ENCODE measurements at regions not wholly inside any gene's neighbourhood (a gene's known extent, or its start where the extent isn't known, plus 50 kb on each side); places are given as distances from the start of the nearest gene placed in this dataset.

DNA sequence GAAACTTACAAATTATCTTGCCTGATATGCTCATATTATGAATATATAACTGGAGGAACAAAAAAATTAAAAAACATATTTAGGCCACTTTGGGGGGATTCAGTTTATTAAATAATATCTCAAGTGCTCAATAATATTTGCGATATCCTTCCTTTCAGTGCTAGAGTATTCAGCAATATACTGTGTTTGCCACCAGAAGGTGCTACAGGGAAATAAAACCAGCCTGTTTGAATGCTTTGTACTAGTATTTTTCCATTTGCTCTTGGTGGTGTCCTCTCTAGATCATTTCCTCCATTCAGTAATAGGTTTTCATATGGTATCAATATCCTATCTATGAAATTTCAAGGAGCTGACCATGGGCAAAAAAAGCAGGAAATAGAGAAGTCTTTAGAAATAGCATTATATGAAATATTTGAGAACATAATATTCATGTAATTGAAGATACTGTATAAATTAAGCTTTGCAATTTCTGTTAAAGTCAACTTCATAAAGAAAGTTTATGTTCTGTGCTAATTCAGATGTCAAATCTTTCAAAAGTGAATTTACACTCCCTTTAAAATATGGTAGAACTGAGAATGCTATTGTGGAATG is 106.2 kb upstream of the NAV3 start:
- no peak overlapping the region for H3K4me3 ChIP-seq (ENCODE audit: low read depth, low read length)
- TF ChIP-seq, protein P1, sequence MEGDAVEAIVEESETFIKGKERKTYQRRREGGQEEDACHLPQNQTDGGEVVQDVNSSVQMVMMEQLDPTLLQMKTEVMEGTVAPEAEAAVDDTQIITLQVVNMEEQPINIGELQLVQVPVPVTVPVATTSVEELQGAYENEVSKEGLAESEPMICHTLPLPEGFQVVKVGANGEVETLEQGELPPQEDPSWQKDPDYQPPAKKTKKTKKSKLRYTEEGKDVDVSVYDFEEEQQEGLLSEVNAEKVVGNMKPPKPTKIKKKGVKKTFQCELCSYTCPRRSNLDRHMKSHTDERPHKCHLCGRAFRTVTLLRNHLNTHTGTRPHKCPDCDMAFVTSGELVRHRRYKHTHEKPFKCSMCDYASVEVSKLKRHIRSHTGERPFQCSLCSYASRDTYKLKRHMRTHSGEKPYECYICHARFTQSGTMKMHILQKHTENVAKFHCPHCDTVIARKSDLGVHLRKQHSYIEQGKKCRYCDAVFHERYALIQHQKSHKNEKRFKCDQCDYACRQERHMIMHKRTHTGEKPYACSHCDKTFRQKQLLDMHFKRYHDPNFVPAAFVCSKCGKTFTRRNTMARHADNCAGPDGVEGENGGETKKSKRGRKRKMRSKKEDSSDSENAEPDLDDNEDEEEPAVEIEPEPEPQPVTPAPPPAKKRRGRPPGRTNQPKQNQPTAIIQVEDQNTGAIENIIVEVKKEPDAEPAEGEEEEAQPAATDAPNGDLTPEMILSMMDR (IDR thresholded peaks at IDR 0.05; ENCODE audit: low read depth, low read length), result peak; percentile 40; the same call in 1 of the 2 replicates

GRCh38 chr12:77723308-77723707 is 107.4 kb upstream of the NAV3 start:
- no peak overlapping the region for H3K4me3 ChIP-seq (ENCODE audit: low read depth, low read length)
- TF ChIP-seq, protein P1 (IDR thresholded peaks at IDR 0.05; ENCODE audit: low read depth, low read length), result no peak

GRCh38 chr12:77722536-77722935 is 108.2 kb upstream of the NAV3 start:
- no peak overlapping the region for H3K4me3 ChIP-seq (ENCODE audit: low read depth, low read length)
- TF ChIP-seq, protein P1 (IDR thresholded peaks at IDR 0.05; ENCODE audit: low read depth, low read length), result no peak

GRCh38 chr12:77720258-77720657 is 110.4 kb upstream of the NAV3 start:
- H3K4me3 ChIP-seq (ENCODE audit: low read depth, low read length), result no peak overlapping the region
- TF ChIP-seq, protein P1 (IDR thresholded peaks at IDR 0.05; ENCODE audit: low read depth, low read length), result peak; percentile 19; the same call in 1 of the 2 replicates

- TF ChIP-seq, protein P1 (IDR thresholded peaks at IDR 0.05; ENCODE audit: low read depth, low read length), result no peak
- no peak overlapping the region for H3K4me3 ChIP-seq (ENCODE audit: low read depth, low read length)
These were observed 120.5 kb upstream of the NAV3 start for GRCh38 chr12:77710209-77710608.

GRCh38 chr12:77697126-77697525 is 133.6 kb upstream of the NAV3 start:
- TF ChIP-seq, protein P1 (IDR thresholded peaks at IDR 0.05; ENCODE audit: low read depth, low read length), result no peak
- no peak overlapping the region for H3K4me3 ChIP-seq (ENCODE audit: low read depth, low read length)

DNA sequence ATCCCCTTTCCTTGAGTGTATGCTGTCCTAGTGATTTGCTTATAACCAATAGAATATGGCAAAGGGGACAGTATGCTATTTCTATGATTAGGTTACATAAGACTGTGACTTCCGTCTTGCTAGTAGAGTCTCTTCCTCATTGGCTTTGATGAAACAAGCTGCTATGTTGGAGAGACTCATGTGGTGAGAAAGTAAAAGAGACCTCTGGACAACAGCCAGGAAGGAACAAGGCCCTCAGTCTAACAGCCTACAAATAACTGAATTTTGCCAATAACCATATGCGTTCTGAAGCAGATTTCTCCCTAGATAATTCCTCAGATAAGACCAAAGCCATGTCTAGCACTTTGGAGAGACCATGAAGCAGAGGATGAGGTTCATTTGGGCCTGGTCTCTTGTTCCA is 134.5 kb upstream of the NAV3 start:
- H3K4me3 ChIP-seq (ENCODE audit: low read depth, low read length), result no peak overlapping the region
- TF ChIP-seq, protein P1 (IDR thresholded peaks at IDR 0.05; ENCODE audit: low read depth, low read length), result no peak
